HEK293 (cell line): ENCODE measurements at regions not wholly inside any gene's neighbourhood (a gene's known extent, or its start where the extent isn't known, plus 50 kb on each side); places are given as distances from the start of the nearest gene placed in this dataset.

Source experiments
- CTCF ChIA-PET: fragments of 350-600 bp; formaldehyde crosslinking; extraction: SDS; loops from one replicate; lab custom pipeline; 2021; ENCODE audit warnings: antibody characterized with exemption; lab: Yijun Ruan, JAX
- POLR2A ChIA-PET: fragments of 300-600 bp; formaldehyde crosslinking; extraction: SDS; loops from one replicate; lab custom pipeline; 2020; ENCODE audit warnings: antibody characterized with exemption, inconsistent platforms; lab: Yijun Ruan, JAX
- H3K27ac ChIP-seq: fragments of 200-500 bp; sonication (Bioruptor generic); 2 replicates; pipeline ENCODE4 v1.5.1; 2014; ENCODE audit warnings: low read depth, low read length, control low read depth, inconsistent platforms; ENCODE audit errors: extremely low read depth
- H3K36me3 ChIP-seq, 2 experiments: fragments of 200-500 bp in 1 of 2; sonication (Bioruptor generic) in 1 of 2; 1 replicate in 1 of 2; 2 replicates in 1 of 2; pipeline ENCODE4 v1.5.1; 2014 to 2017; ENCODE audit warnings: inconsistent platforms in 2 of 2, low read length in 2 of 2; ENCODE audit not compliant: control insufficient read depth in 2 of 2, insufficient read depth in 1 of 2
- H3K4me1 ChIP-seq: fragments of 200-500 bp; sonication (Bioruptor generic); 2 replicates; pipeline ENCODE4 v1.5.1; 2014; ENCODE audit warnings: mild to moderate bottlenecking, low read length, inconsistent platforms; ENCODE audit not compliant: control insufficient read depth, insufficient read depth
- H3K4me3 ChIP-seq: 2 replicates; pipeline ENCODE4 v1.5.1; 2011; ENCODE audit warnings: low read depth, mild to moderate bottlenecking, control low read depth, low read length, moderate library complexity
- H3K9me3 ChIP-seq: fragments of 200-500 bp; sonication (Bioruptor generic); 2 replicates; pipeline ENCODE4 v1.5.1; 2014; ENCODE audit warnings: low read depth, low read length, inconsistent platforms; ENCODE audit not compliant: control insufficient read depth, insufficient read depth
- ATF2 ChIP-seq: fragments of 450-650 bp; formaldehyde crosslinking; IDR thresholded peaks from 2 replicates; pipeline ENCODE4 v1.5.1; 2016; ENCODE audit warnings: missing biosample characterization, missing genetic modification characterization, low read depth
- BCL11A ChIP-seq: fragments of 450-650 bp; formaldehyde crosslinking; IDR thresholded peaks from 2 replicates; pipeline ENCODE4 v1.5.1; 2016; ENCODE audit warnings: low read depth, missing biosample characterization, missing genetic modification characterization
- MEIS1 ChIP-seq: sonication (generic); formaldehyde crosslinking; IDR thresholded peaks from 2 replicates; pipeline ENCODE4 v1.8.1; 2022; ENCODE audit warnings: missing genetic modification reagents, mild to moderate bottlenecking, borderline replicate concordance
- MZF1 ChIP-seq: fragments of 450-650 bp; formaldehyde crosslinking; IDR thresholded peaks from 2 replicates; pipeline ENCODE4 v1.5.1; 2017; ENCODE audit warnings: missing biosample characterization, missing genetic modification characterization, borderline replicate concordance
- PBX3 ChIP-seq: sonication (generic); formaldehyde crosslinking; IDR thresholded peaks from 2 replicates; pipeline ENCODE4 v1.8.1; 2022; ENCODE audit warnings: mild to moderate bottlenecking, moderate library complexity, missing genetic modification reagents
- PRDM10 ChIP-seq: fragments of 450-650 bp; formaldehyde crosslinking; IDR thresholded peaks from 2 replicates; pipeline ENCODE4 v1.5.1; 2016; ENCODE audit warnings: missing biosample characterization, missing genetic modification characterization
- ZBTB1 ChIP-seq: fragments of 450-650 bp; formaldehyde crosslinking; IDR thresholded peaks from 2 replicates; pipeline ENCODE4 v1.5.1; 2016; ENCODE audit warnings: missing biosample characterization, missing genetic modification characterization
- ZBTB7A ChIP-seq: fragments of 450-650 bp; formaldehyde crosslinking; IDR thresholded peaks from 2 replicates; pipeline ENCODE4 v1.5.1; 2016; ENCODE audit warnings: low read depth, missing biosample characterization, missing genetic modification characterization
- ZNF112 ChIP-seq: fragments of 450-650 bp; formaldehyde crosslinking; IDR thresholded peaks from 2 replicates; pipeline ENCODE4 v1.5.0; 2017; ENCODE audit warnings: missing biosample characterization, missing genetic modification characterization
- ZNF132 ChIP-seq: fragments of 450-650 bp; formaldehyde crosslinking; IDR thresholded peaks from 2 replicates; pipeline ENCODE4 v1.5.1; 2017; ENCODE audit warnings: missing biosample characterization, missing genetic modification characterization, borderline replicate concordance
- ZNF214 ChIP-seq: fragments of 450-650 bp; formaldehyde crosslinking; IDR thresholded peaks from 2 replicates; pipeline ENCODE4 v1.5.1; 2017; ENCODE audit warnings: missing biosample characterization, mild to moderate bottlenecking, missing genetic modification characterization, borderline replicate concordance
- ZNF223 ChIP-seq: fragments of 450-650 bp; formaldehyde crosslinking; IDR thresholded peaks from 2 replicates; pipeline ENCODE4 v1.5.1; 2016; ENCODE audit warnings: missing biosample characterization, missing genetic modification characterization
- ZNF341 ChIP-seq: fragments of 450-650 bp; formaldehyde crosslinking; IDR thresholded peaks from 2 replicates; pipeline ENCODE4; 2016; ENCODE audit warnings: low read depth, missing biosample characterization, missing genetic modification characterization
- ZNF488 ChIP-seq: fragments of 450-650 bp; formaldehyde crosslinking; IDR thresholded peaks from 2 replicates; pipeline ENCODE4 v1.5.1; 2016; ENCODE audit warnings: missing biosample characterization, missing genetic modification characterization
- ZNF561 ChIP-seq: fragments of 450-650 bp; IDR thresholded peaks from 2 replicates; pipeline ENCODE4 v1.5.1; 2018; ENCODE audit warnings: missing biosample characterization, missing genetic modification characterization, borderline replicate concordance
- ZNF571 ChIP-seq: fragments of 450-650 bp; formaldehyde crosslinking; IDR thresholded peaks from 2 replicates; pipeline ENCODE4 v1.5.0; 2017; ENCODE audit warnings: missing biosample characterization, missing genetic modification characterization
- ZNF600 ChIP-seq: fragments of 450-650 bp; formaldehyde crosslinking; IDR thresholded peaks from 2 replicates; pipeline ENCODE4 v1.5.1; 2016; ENCODE audit warnings: missing biosample characterization, missing genetic modification characterization
- ZNF623 ChIP-seq: fragments of 450-650 bp; formaldehyde crosslinking; IDR thresholded peaks from 2 replicates; pipeline ENCODE4 v1.5.1; 2016; ENCODE audit warnings: missing biosample characterization, missing genetic modification characterization
- ZNF624 ChIP-seq: fragments of 450-650 bp; formaldehyde crosslinking; IDR thresholded peaks from 2 replicates; pipeline ENCODE4 v1.5.1; 2017; ENCODE audit warnings: missing biosample characterization, missing genetic modification characterization
- ZNF707 ChIP-seq: fragments of 450-650 bp; formaldehyde crosslinking; IDR thresholded peaks from 2 replicates; pipeline ENCODE4 v1.5.1; 2016; ENCODE audit warnings: missing biosample characterization, missing genetic modification characterization
- ZNF76 ChIP-seq: fragments of 450-650 bp; formaldehyde crosslinking; IDR thresholded peaks from 2 replicates; pipeline ENCODE4; 2016; ENCODE audit warnings: low read depth, missing biosample characterization, missing genetic modification characterization, borderline replicate concordance
- ZNF776 ChIP-seq: fragments of 450-650 bp; formaldehyde crosslinking; IDR thresholded peaks from 2 replicates; pipeline ENCODE4 v1.5.0; 2017; ENCODE audit warnings: missing biosample characterization, missing genetic modification characterization, borderline replicate concordance
- ZNF843 ChIP-seq: fragments of 450-650 bp; formaldehyde crosslinking; IDR thresholded peaks from 2 replicates; pipeline ENCODE4 v1.5.1; 2016; ENCODE audit warnings: missing biosample characterization, missing genetic modification characterization
- TF ChIP-seq, protein P1 (sequence below): fragments of 450-650 bp; formaldehyde crosslinking; IDR thresholded peaks from 2 replicates; pipeline ENCODE4 v1.5.1; 2016; ENCODE audit warnings: missing biosample characterization, missing genetic modification characterization
- TF ChIP-seq, protein P2 (sequence below): fragments of 450-650 bp; formaldehyde crosslinking; IDR thresholded peaks from 2 replicates; pipeline ENCODE4 v1.5.1; 2016; ENCODE audit warnings: missing biosample characterization, missing genetic modification characterization

DNA sequence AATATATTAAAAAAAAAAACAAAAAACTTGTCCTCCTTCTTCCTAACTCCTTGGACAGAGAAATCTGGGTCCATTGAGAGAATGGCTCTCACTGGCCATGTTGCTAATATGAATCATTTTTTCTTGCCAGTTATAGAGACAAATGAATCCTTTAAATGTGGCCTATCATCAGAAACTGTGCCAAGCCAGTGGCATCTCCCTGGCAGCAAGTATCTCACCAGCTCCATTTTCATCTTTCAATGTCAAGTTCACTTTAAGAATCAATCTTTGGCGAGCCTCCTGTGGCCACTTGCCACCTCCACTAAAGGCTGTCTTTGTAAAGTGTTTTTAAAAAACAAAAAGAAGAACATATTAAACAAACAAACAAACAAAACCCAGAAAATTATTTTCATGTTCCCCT, 202.5 kb downstream of the TUSC7 start (continued):
- TF ChIP-seq PRDM10 (tag by site-specific recombination), result no peak

- TF ChIP-seq ZNF707 (no peak), ZNF223 (no peak), ZNF571 (no peak), ATF2 (no peak), ZNF624 (tag by site-specific recombination) (no peak), ZNF112 (no peak), ZNF600 (tag by site-specific recombination) (no peak), ZNF488 (no peak), ZNF214 (no peak), ZNF843 (tag by site-specific recombination) (no peak), ZNF76 (no peak), PBX3 (no peak), ZNF776 (no peak), BCL11A (tag by site-specific recombination) (no peak), ZNF623 (tag by site-specific recombination) (no peak), MEIS1 (CRISPR knock-in tag) (no peak), ZNF132 (tag by site-specific recombination) (no peak)
- Histone ChIP-seq H3K36me3 (no peaks in the 10 kb centered on the region), H3K4me3 (no peak overlapping the region), H3K27ac (no peak overlapping the region), H3K9me3 (no peaks in the 10 kb centered on the region), H3K4me1 (no peaks in the 10 kb centered on the region)
- CTCF ChIA-PET, result no interaction called here
- POLR2A ChIA-PET, result no interaction called here
Observed at GRCh38 chr3:116914004-116914403, 204.4 kb downstream of the TUSC7 start.

- ChIA-PET POLR2A (no interaction called here), CTCF (no interaction called here)
- Histone ChIP-seq H3K4me1 (no peaks in the 10 kb centered on the region), H3K4me3 (no peak overlapping the region), H3K9me3 (no peaks in the 10 kb centered on the region), H3K36me3 (no peaks in the 10 kb centered on the region), H3K27ac (no peak overlapping the region)
- TF ChIP-seq, protein P1, sequence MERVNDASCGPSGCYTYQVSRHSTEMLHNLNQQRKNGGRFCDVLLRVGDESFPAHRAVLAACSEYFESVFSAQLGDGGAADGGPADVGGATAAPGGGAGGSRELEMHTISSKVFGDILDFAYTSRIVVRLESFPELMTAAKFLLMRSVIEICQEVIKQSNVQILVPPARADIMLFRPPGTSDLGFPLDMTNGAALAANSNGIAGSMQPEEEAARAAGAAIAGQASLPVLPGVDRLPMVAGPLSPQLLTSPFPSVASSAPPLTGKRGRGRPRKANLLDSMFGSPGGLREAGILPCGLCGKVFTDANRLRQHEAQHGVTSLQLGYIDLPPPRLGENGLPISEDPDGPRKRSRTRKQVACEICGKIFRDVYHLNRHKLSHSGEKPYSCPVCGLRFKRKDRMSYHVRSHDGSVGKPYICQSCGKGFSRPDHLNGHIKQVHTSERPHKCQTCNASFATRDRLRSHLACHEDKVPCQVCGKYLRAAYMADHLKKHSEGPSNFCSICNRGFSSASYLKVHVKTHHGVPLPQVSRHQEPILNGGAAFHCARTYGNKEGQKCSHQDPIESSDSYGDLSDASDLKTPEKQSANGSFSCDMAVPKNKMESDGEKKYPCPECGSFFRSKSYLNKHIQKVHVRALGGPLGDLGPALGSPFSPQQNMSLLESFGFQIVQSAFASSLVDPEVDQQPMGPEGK (tag by site-specific recombination), result no peak
- TF ChIP-seq ZNF76, result no peak
- no peak for TF ChIP-seq ZNF561 (tag by site-specific recombination)
- no peak for TF ChIP-seq ZNF341 (tag by site-specific recombination)
- TF ChIP-seq, protein P2, sequence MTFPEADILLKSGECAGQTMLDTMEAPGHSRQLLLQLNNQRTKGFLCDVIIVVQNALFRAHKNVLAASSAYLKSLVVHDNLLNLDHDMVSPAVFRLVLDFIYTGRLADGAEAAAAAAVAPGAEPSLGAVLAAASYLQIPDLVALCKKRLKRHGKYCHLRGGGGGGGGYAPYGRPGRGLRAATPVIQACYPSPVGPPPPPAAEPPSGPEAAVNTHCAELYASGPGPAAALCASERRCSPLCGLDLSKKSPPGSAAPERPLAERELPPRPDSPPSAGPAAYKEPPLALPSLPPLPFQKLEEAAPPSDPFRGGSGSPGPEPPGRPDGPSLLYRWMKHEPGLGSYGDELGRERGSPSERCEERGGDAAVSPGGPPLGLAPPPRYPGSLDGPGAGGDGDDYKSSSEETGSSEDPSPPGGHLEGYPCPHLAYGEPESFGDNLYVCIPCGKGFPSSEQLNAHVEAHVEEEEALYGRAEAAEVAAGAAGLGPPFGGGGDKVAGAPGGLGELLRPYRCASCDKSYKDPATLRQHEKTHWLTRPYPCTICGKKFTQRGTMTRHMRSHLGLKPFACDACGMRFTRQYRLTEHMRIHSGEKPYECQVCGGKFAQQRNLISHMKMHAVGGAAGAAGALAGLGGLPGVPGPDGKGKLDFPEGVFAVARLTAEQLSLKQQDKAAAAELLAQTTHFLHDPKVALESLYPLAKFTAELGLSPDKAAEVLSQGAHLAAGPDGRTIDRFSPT (tag by site-specific recombination), result no peak
- no peak for TF ChIP-seq ZBTB1 (tag by site-specific recombination)
- no peak for TF ChIP-seq MZF1 (tag by site-specific recombination)
- no peak for TF ChIP-seq ZBTB7A (tag by site-specific recombination)
Observed at GRCh38 chr3:116916836-116917235, 207.3 kb downstream of the TUSC7 start.
